Retina (tissue), 1 donor: ENCODE measurements at regions not wholly inside any gene's neighbourhood (a gene's known extent, or its start where the extent isn't known, plus 50 kb on each side); places are given as distances from the start of the nearest gene placed in this dataset.
A peak's percentile ranks its signal among the peaks of the same experiment; 100 is the strongest.

Experiments used
- DNase-seq: peaks from one replicate; pipeline ENCODE4 v3.0.0-alpha.2; 2016

DNA sequence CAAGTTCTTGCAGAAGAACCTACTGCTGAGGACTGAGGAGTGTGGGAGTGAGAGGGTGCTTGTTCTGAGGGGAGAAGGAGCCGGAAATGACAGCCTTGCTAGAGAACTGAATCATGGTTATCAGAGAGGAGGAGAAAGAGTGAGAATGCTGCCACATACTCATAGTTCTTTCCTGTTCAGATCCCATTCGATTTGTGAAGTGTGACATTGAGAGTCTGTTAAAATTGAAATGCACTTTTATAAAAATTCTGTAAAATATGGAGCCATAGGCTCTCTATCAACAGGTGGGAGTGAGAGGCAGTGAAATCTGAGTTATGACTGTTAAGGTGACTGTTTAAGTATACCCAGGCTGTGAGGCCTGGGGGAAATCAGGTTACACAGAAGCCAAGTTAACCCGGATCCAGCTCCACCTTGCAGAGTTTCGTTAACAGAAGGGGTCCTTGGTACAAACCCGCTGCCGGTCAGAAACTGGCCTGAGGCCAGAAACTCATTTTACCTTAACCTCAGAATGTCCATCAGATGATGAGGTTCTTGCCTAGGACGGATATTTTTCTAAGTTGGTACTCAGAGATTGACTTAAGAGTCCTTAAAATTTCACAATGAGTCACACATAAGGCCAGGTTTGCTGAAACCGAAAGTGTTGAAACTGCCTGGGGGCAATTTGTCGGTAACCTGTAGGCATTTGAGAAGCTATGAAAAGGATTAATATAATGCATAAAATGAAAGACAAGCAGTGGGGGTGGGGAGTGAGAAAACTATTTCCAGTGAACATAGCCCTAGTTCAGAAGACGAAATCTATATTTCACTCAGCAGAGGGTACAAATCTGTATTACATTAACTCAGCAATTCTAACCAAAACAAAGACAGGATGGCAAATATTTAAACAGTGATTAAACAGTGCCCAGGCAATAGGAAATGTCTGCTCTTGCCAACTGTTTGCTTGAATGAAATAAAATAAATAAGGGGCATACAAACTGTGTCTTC is 350.5 kb downstream of the KCNRG start:
- no peak for DNase-seq

DNA sequence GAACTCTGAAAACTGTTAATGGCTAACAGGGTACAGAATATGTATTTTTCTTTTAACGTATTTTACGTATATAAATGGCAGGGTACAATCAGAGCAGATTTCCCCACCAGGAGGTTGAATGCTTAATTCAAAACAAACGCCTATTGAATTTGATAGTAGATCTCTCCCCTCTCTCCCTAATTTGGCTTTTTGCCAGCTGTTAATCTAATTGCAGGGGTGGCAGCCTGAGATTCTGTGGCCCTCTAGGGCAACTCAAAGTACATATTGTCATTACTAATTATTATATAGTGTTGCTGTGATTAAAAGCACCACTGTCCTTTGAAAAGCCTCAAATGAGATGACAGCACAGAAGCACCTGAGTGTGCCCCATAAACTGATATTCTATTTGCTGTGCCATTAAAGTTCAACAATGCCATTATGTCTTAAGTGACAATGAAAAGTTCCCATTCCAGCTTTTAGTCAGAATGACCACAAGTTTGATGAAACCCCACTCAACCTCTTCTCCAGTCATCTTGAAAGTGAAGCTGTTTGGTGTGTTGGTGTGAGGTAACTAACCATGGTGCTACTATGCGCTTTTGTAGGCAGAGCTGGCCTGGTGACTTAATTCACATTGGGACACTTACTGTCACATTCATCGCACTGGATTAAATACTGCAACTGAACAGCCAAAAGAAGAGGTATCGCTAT is 351.4 kb downstream of the KCNRG start:
- no peak for DNase-seq

DNA sequence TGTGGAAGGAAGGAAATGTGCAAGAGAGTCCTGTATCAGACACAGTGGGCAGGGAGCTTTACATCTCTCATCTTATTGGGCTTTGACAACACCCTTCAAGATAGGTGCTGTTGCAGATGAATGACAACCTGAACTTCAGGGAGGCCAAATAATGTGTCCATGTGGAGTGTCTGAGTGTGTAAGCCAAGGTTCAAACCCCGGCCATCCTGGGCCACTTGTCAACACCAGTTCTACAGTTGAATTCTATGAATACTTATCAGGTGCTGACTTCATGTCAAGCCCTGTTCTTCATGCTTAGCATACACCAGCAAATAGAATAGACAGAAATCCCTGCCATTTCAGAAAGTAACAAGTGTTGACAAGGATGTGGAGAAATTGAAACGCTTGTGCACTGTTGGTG is 354.4 kb downstream of the KCNRG start:
- no peak for DNase-seq

DNA sequence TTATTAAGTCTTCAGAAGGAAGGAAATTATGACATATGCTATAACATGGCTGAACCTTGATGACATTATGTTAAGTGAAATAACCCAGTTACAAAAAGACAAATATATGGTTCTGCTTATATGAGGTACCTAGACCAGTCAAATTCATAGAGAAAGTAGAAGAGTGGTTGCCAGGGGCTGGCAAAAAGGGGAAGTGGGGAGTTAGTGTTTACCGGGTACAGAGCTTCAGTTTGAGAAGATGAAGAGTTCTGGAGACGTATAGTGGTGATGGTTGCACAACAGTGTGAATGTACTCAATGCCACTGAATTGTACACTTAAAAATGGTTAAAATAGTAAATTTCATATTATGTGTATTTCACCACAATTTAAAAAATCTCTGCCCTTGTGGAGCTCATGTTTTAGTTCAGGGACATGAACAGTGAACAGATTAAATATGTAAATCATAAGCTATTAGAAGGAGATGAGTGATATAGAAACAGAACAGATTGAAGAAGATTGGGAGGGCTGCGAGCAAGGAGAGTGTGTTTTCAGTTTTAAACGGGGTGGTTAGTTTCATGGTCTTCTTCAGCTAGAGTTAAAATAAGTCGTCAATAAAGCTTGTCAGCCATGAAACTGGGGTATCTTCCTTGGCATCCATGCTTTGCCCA is 355.2 kb downstream of the KCNRG start:
- no peak for DNase-seq

DNA sequence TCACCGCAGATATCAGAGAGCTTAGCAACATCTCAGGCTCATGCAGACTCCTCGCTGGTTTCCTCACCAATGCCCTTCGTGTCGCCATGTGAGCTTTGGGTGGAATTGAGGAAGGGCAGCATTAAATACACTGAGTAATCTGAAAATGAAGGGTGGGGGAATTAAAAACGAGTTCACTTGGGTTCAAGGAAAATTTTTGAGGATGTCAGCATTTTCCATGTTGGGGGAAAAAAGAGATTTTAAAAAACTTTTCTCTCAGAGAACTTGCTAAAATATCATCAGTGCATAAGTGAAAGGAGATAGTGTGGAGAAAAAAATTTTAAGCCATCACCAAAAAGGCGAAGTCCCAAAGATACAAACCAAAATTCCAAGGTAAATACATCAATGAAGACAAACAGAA is 359.3 kb downstream of the KCNRG start:
- DNase-seq = no peak

DNA sequence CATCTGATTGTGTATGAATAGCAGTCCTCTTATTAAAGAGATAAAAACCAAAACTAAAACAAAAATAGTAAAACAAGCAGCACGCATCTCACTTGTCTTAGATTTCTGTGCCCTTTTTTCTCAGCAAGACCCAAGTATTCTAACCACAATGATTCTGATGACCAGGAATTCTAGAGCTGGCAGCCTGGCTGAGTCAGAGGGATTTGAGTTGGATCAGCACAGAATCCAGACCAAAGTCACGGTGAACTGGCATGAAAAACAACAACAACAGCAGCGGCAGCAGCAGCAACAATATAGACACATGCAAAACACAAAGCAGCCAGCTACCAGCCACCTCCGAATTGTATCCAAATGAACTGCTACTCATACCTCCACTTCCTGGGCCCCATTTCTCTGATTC is 360.5 kb downstream of the KCNRG start:
- no peak for DNase-seq

DNA sequence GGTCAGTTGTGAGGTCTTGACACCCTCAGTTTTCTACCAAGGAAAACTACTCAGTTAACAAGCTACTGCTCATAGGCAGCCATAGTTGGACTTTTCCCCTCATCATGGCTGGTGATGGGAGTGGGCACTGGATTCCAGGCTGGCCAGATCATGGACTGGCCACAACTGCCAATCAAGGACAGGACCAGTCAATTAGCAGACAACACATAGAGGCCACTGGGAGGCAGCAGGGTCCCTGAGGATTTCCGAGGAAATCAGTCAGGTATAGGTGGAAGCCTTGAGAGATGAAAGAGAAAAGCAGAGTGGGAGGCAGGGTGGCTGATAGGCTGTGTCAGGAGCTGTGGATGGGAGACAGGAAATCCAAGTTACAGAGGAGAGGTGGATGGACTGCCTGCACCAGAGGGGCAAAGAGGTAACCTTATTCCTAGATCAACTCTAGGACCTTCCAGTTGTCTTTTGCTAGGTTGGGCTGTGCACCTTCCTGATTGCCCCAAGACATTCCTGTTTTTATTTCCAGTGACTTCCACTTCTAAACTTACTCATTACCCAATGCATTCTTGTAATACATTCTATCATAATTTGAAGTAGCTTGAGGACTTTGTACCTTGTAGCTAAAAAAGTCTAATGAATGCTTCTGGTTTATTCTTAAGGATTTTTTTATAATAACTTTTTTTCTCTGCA is 361.8 kb downstream of the KCNRG start:
- peak; percentile 12 for DNase-seq

DNA sequence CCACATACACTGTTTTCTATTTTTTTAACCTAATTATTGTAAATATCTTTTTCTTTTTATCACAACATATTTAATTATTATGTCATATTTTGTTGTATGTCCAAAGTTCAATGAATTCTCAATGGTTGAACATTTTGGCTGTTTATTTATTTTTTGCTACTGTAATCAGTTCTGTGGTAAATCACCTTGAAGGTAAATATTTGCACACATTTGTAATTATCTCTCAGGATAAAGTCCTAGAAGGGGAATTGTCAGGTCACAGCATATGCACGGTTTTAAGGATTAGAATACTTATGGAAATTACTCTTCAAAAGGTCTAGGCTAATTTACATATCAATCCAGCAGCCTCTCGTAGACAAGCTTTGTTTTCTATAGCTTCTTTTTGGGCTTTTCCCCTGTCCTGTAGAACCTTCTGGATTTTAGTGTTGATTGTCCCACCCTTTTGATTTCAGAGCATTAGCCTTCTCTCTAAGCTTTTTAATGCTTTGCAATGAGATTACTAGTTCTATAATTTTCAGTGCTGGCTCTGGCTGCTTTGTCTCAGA is 362.6 kb downstream of the KCNRG start:
- DNase-seq = no peak

DNA sequence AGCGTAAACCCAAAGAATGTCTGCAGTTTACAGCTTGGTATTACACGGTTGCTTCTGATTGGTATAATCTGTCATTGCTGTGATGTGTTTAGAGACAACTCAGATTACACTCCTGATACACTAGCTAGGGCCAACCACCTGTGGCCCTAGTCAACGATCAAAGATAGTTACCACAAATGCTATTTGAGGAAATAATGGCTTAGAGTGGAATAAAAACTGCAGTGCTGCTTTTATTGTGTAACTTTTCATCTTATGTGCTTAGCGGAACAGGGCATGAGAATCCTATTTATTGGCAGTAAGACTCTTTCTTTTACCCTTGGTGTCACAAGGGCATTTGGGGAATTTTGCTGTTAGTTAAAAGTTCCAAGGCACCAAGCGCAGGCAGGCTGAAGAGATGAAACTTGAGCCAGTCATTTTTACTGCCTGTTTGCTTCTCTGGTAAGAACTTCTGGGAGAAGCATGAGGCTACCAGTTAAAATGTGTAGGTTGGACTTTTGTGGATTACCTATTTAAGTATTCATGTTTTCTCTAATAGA is 363.3 kb downstream of the KCNRG start:
- DNase-seq = no peak

DNA sequence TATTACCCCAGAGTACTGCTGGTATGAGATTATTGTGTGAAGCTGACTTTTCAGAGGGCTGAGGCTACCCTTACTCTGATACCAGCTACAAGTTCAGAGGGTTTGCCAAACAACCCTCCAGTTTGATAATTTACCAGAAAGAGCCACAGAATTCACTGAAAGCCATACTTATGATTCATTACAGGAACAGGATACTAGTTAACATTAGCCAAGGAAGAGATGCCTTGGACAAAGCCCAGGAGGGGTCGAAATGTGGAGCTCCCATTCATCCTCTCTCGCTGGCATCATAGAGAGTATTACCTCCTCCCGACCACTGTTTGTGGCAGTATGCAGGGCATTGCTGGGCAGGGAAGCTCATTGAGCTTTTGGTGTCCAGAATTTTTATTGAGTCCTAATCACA is 364.3 kb downstream of the KCNRG start:
- no peak for DNase-seq

DNA sequence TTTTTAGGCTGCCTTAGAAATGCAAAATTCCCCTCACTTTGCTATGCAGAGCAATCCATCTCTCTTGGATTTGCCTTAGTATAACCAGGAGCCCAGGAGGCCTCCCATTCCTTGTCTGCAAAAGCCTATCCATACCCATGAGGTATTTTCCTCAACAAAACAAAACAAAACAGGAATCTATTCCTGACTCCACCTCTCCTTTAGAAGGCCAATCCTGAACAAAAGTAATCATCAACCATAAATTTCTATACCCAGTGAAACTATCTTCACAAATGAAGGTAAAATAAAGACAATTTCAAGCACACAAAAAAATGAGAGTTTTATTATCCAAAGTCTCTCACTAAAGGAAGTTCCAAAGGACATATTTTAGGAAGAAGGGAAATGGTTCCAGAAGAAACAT is 365.7 kb downstream of the KCNRG start:
- no peak for DNase-seq

DNA sequence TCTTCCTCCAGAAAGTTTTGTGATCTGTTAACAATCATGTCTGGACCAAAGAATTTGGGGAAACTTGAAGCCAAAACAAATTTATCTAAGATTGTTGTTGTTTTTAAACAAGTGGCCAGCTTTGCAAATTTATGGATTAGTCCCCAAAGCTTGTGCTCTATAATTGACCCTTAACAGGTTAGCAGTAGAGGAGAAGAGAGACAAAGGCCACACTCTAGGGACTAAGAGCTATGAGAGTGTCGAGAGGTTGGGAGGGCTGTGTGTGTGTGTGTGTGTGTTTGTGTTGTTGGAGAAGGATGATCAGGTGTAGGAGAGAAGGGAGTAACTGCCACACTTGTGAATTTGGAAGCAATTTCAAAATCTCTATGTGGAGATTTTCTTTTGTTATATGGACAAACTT is 367.3 kb downstream of the KCNRG start:
- DNase-seq = no peak

DNA sequence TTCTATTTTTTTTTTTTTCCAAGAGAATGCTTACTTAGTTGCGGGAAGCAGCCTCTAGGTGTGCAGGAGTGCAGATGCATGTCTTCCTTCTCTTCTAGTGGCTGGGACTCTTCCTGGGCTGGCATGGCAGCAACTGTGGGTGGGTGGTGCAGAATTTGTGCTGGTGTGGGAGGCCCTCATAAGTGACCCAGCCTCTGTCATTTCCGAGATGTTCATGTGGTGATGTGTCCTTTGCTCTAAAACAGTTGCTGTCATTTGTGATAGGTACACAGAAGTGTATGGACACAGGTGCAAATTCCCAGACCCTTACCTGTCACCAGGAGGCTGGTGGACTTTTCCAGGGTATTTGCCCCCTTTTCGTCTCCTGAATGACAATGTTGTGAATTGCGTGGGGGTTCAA is 367.7 kb downstream of the KCNRG start:
- DNase-seq = no peak

DNA sequence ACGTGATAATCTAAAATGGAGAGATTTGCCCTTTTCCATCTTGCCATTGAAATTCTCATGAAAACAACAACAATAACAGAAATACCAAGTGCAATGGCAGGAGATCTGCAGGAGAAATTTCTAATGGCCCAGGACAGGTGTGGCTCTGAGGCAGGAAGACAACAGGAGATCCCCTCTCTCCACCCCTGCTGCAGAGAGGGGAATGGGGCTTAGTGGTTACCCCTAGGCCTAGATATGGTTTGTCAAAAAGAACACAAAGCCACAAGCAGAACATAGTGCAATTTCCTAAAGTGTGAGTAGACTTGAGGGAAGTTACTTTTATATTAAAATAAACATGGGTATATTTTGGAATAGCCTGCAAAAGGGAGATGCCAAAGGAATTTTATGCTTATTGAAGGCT is 369.5 kb downstream of the KCNRG start:
- no peak for DNase-seq

DNA sequence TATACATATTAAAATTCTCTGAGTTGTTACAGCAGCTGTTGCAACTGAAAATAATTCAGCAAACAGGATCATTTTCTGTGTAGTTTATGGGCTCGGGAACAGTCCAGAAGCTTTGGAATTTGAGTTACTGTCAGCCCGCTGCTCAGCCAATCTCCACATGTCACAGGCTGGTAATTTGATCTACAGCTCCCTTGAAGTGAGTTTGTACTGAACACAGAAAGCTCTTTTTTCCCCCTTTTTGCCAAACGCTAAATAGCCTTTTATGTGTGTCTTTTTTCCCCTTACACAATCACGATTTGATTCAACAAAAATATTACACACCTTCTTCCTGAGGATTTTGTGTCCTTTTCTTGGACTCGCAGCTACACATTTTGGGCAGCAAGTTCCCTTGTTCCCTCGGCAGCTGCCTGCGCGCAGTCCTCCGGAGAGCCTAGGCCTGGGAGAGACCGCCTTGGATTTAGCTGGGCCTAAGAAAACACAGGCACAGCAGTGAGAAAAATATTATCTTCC is 371.4 kb downstream of the KCNRG start:
- peak; percentile 71 for DNase-seq

DNA sequence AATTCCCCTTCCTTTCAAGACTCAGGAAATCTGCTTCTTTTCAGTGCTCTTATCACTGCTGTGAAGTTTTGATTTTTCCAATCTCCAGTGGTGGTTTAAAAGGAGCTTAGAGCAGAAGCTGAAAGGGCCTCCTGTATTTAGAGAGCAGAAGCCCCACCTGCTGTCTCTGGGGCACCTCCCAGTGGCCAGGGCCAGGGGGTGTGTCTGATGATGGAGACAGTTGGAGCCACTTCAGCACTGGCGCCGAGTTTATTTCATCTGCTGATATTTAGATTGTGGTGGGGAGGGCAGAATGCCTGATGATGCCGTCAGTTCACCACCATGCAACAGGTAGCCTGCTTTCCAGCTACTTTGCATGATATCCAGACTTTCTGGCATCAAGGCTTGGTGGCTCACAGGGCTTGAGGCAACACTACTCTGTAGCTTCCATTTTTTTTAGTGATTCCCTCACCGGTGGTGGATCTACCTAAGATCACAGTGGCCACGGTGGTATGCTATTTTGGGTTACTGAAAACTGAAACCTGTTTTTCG is 371.9 kb downstream of the KCNRG start:
- peak; percentile 66 for DNase-seq

DNA sequence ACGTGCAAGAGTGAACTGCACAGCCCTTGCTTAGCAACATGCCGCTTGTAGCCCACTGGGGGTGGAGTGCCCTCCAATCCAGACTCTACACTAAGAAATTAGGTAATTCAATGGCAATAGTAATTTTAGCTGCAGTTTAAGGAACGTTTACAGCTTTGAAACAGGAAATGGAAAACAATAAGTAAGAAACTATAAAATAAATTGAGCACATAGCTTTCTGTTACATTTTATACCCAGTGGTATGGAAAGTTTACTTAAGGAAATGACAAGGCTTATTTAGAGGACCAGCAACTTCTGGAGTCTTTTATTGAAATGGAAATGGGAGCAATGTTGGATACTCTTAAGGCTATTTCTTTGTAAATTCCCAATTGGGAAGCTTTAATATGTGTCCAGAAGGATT is 373.2 kb downstream of the KCNRG start:
- no peak for DNase-seq

DNA sequence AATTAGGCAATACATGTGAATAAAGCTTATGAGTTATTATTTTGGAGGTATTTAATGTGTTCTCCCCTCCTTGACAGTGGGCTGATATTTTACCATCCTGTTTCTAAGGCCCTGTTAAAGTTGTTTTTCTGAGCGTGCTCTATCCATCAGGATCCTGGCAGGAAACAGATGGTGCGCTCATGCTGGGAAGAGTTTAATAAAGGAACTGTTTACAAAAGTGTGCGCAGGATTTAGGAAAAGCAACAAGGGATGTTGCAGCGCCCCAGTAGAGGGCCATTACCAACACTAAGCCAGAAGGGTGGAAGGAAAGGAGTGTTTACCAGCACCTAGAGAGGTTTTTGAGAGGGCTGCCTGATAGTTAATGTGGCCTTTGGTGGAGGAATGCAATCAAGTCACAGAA is 374.5 kb downstream of the KCNRG start:
- DNase-seq = no peak

DNA sequence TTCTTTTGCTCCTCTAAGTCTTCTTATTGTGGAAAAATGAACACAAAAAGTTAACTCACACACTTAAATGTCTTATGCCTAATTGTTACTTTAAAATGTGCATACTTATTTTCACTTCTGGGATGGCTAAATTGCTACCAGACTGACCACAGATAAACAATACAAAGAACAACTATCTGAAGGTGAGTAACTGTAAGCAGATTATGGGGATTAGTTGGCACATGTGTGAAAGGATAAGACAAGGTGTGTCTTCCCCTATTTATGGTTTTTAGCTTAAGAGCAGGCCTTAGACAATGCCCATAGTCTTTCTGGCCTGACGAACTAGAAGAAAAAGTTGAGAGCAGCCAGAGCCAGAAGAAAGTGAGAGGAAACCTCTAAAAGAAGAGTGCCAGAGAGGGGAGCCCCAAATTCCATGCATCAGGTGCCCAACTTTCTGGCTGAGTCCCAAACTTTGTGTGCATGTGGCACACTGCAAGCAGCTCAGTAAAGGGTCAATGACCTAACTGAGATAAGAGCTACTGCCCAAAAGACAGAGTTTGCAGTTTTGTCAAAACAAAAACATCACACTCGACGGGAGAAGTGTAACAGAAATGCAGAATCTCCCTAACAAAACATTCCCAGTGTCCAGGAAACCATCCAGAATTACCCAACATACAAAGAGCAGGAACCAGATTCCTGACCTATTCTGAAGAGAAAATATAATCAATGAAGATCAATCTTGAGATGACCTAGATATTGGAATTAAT is 375.4 kb downstream of the KCNRG start:
- no peak for DNase-seq

DNA sequence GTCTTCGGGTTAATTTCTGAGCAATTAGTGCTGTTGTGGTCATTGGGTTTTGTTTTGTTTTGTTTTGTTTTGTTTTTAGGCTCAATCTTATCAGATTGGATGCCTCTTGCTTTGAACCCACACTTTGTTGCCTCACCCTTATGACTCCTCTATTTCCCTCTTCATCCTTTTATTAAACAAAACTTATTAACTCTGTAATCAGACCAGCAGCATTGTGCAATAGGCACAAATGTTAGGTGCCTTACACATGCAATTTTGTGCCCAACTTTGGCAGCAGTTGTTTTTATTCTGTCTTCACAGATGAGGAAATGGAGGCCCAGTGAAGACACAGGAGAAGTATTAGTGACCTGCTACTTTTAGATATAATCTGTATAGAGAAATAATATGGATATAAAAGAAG is 377.7 kb downstream of the KCNRG start:
- DNase-seq = no peak

DNA sequence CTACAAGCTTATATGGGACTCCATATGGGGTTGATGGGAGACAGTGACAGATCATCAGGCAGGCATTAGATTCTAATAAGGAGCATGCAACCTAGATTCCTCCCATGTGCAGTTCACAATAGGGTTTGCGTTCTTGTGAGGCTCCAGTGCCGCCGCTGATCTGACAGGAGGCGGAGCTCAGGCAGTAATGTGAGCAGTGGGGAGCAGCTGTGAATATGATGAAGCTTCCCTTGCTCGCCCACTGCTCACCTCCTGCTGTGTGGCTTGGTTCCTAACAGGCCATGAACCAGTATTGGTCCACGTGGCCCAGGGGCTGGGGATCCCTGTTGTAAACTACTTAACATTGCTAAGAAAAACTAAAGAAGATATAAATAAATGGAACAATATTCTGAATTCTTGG is 378.4 kb downstream of the KCNRG start:
- DNase-seq = peak; percentile 81
